ENCODE measurements at regions not wholly inside any gene's neighbourhood (a gene's known extent, or its start where the extent isn't known, plus 50 kb on each side); places are given as distances from the start of the nearest gene placed in this dataset.
"Not testable (repeated sequence)": the region's sequence is repeated elsewhere in the genome, so short reads cannot be mapped to it uniquely, and the experiment has no call there.

DNA sequence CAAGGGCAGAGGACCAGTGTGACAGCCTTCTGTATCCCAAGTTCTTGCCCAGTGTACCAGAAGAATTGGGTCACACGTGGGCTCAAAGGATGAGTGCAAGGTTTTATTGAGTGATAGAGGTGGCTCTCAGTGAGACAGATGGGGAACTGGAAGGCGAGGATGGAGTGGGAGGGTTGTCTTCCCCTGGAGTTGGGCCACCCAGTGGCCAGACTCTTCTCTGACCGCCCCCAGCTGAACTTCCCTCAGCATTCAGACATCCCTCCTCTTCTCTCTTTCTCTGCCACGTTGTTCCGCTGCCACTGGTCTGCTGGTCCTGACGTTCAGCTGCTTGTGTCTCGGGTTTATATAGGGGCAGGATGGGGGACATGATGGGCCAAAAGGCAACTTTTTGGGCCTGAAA, 150.1 kb upstream of the IVNS1ABP start:
- DNase-seq = no peak

DNA sequence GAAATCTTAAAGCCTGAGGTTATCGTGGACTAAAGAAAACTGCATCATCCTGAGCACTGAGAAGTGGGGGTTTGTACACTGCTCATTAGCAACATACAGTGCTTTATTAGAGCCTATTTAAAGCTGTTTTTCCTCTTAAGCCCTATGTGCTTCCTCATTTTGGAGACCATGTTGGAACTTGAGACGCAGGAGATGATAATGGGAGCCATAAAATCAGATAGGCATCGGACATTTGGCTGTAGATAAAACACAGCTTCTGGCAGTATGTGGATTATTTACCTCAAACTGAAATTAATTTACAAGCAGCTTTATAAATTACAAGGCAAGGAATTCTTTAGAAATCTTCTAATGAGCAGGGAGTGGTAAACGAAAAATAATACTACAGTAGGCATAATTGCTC, 147.7 kb upstream of the IVNS1ABP start:
- no peak for DNase-seq

DNA sequence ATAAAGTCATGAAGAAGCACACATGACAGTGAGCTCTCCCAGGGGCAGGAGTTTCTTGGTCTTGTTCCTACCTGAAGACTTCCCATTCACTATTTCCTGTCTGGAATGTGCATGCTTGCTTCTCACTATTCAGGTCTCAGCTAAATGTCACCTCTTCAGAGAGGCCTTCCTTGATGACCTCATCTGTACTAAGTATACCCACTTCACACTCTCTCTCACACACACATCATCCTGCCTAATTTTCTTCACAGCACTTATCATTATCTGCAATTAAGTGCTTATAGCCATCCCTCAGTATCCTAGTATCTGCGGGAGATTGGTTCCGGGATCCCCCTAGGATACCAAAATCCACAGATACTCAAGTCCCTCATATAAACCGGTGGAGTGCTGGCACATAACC, 146.4 kb upstream of the IVNS1ABP start:
- no peak for DNase-seq

DNA sequence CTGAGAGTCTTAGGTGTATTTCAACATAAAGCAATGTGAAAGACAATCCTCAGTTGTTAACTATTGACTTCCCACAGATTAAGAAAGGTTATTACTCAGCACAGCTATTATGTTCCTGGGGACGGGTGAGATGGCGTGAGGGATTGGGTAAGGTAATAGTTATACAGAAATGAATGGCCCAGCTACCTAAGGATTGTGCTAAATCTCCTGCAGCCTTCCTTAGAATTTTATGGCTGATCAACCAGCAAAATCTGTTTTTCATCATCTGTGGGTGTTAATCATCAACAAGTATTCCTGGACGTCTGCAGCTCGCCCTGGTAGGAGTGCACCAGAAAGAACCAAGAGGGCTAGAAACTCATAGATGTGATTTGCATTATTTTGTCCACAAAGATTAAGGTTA, 146.0 kb upstream of the IVNS1ABP start:
- no peak for DNase-seq

DNA sequence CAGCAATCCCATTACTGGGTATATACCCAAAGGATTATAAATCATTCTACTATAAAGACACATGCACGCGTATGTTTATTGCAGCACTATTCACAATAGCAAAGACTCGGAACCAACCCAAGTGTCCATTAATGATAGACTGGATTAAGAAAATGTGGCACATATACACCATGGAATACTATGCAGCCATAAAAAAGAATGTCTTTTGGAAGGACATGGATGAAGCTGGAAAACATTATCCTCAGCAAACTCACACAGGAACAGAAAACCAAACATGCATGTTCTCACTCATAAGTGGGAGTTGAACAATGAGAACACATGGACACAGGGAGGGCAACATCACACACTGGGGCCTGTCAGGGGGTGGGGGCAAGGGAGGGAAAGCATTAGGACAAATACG, 143.7 kb upstream of the IVNS1ABP start:
- not testable (repeated sequence) for DNase-seq

DNA sequence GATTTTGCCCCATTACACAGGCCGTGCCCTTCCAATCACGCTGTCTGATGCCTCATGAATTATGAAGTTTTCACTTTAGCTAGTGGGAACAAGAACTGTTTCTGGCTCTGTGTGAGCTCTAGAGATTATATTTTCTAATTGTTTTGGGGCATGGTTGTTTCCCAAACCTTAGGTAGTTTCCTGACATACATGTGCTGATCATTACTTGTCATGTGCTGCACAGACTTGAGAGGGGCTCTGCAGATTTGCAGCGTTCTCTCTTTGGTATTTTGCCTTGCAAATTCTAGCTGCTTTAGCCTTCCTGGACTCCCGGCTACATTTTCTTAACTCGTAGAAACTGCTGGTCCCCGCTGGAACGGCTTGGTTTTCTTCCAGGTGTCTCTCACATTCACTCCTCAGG, 142.1 kb upstream of the IVNS1ABP start:
- DNase-seq = no peak

DNA sequence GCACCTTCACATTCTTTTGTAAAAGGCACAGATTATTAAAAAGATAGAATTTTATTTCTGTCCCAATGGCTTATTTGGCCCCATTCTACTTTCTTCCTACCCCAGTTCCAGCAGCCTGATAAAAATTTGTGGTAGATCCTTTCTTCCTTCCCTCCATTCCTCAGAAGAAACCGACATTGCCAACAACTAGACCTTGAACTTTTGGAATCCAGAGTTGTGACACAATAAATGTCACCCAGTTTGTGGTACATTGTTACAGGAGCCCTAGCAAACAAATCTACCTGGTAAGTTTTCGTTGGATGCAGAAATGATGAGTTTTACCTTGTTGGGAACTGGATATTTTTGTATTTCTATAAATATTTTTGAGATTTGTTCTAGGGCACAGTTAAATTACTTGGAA, 141.6 kb upstream of the IVNS1ABP start:
- no peak for DNase-seq

DNA sequence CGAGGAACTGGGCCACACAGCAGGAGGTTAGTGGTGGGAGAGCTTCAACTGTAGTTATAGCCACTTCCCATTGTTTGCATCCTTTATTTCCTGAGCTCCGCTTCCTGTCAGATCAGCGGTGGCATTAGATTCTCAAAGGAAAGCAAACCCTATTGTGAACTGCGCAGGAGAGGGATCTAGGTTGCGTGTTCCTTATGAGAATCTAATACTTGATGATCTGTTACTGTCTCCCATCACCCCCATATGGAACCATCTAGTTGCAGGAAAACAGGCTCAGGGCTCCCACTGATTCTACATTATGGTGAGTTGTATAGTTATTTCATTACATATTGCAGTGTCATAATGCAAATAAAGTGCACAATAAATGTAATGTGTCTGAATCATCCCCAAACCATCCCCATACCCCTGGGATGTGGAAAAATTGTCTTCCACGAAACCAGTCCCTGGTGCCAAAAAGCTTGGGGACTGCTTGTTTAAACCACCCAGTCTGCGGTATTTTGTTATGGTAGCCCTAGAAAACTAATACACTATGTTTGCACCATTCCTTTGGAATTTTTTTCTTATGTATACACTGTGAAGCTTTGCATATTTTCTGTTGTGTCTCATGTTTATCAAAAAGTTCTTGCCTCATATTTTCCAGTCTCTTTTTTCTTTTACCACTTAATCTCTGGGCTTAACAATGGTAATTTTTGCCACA, 136.6 kb upstream of the IVNS1ABP start:
- no peak for DNase-seq

DNA sequence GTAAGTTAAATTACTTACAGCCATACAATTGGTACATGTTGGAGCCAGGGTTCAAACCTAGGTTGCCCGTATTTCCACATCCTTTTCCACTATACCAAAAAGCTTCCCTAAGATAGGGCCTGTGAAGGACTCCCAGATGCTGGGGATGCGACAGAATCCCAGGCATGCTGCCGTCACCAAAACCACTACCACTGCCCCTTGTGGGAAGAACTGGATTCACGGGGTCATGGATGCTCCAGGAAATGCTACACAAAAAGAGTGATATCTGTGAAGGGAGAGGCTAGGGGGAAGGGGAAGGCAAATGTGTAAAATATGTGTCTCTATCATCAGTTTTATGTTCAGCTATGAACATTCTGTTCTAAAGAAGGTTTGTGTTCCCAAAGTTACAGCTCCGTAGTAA, 133.9 kb upstream of the IVNS1ABP start:
- DNase-seq = no peak

DNA sequence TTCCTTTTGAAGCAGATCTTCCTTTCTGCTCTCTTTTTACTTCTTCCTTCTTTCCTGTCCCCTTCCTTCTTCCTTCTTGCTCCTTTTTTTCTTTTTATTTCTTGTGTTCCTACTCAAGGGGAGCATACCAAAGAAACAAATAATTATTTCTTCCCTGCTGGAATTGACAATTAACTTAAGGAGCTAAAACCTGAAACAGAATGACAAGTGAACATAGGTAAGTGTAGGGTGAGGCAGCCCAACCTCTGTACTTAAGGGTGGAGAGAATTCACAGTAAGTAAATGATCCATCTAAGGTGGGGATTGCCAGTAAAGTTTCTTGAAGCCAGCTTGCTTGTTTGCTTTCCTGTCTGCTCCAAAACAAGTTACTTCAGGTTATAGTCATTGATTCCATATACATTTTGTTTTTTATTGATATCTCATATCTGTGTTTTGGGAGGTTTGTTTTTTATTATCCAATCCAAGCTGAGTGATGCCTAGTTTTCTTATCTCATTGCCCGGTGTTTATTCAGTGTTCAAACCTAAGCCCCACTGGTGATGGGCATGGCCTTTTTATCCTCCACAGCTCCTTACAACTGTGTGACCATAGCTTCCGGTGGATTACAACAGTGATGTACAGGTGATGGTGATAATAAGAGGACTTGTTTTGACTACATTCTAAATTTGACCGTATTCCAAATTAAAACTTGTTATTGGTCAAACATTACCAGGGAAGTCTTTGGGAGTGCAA, 133.2 kb upstream of the IVNS1ABP start:
- no peak for DNase-seq

DNA sequence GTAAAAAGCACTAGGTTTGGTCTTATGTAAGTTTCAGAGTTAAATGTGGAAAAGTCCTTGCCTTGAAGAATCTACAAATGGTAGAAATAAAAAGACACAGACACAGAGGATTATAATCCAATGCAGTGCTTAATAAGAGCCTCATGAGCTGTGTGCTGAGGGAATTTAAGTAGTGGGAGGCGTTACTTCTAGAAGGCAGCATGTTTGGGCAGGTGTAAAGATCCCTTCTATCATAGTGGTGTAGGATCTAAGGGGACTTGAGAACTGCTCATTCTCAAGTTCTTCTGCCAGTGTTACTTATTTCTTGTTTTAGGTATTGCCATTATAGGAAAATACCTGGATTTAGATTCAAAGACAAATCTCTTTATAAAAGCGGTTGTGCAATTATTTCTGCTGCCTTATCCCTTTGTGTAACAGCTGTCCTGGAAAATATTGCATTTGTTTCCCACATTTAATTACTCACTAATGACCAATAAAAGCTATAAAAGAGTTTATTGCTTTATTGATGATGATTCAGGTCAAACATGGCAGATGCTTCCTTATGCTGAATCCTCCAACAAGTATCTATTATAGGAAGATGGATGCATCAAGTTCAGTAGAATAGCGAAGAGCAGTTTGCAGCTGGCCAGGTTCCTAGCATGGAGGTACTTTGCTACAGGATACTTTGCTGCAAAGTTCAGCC, 132.5 kb upstream of the IVNS1ABP start:
- no peak for DNase-seq

DNA sequence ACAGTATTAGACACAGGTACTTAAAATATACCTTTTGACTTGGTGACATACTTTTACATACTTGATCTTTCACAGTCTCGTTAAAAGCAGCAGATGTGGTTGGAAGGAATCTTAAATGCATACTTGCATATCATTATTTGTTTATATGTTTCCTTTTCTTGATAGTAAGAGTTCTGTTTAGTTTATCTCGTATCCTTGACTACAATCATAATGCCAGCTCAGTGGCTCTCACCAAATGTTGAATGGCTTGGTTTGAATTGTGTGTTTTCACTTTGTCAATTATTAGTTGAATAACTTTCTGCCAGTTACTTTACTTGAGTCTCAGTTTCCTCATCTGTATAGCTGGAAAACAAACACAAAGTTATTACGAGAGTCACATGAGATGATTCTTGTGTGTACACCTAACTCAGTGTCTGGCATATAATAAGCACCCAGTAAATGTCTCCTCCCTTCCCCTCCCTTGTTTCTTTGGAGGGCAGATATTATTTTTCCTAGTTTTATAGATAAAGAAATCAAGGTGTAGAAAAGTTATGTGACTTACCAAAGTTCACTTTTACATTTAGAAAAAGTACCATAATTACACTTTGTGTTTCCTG, 131.6 kb upstream of the IVNS1ABP start:
- DNase-seq = no peak

DNA sequence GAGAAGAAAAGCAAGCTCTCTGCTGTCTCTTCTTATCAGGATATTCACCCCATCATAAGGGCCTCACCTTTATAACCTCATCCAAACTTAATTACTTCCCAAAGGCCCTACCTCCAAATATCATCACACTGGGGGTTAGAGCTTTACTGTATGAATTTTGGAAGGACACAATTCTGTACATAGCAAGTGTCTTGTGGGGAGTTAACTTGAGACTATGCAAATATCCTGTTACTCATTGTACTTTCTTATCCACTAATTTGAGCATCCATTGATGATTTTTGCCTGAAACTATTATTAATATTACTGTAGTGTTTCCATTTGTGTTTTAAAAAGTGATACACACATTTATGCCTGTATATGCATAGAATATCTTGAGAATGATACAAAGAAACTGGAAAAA, 129.1 kb upstream of the IVNS1ABP start:
- DNase-seq = no peak

DNA sequence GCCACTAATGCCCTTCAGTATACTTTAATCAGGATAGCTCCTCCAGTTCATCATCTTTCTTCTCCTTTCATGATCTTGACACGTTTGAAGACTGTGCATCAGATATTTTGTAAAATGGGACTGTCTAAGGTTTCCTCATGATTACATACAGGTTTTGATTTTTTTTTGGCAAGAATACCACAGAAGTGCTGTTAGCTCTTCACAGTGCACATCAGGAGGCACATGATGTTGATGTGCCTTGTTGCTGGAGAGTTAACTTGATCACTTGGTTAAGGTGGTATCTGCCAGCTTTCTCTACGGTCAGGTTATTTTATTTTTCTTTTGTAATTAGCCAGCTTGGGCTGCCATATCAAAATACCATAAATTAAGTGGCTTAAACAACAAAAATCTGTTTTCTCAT, 128.6 kb upstream of the IVNS1ABP start:
- DNase-seq = no peak

DNA sequence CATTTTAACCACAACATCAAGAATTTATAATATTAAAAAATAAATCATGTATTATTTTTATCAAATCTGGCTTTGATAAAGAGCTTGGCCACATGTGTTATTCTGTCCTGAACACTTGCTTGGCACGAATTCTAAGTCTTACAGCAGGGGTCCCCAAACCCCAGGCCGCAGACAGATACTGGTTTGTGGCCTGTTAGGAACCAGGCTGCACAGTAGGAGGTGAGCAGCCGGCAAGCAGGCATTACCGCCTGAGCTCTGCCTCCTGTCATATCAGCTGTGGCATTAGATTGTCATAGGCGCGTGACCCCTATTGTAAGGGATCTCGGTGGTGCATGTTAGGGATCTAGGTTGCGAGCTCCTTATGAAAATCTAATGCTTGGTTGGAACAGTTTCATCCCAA, 127.6 kb upstream of the IVNS1ABP start:
- no peak for DNase-seq

DNA sequence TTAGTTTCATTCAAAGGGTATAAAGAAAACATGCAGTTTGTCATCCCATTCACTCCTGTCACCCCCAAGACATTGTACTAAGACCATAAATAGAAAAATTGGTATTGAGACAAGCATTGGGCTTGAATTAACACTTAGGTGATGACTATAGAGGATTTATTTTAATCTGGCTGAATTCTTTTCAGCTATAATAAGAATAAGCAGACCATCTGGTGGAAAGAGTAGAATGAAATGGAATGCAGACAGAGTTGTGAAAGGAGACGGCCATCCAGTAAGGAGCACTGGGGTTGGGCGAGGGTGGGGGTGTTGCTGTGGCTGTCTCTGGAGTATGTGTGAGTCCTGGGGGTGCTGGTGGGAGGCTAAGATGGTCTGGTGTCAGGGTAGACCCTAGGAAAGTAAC, 125.0 kb upstream of the IVNS1ABP start:
- DNase-seq = peak; percentile 14

DNA sequence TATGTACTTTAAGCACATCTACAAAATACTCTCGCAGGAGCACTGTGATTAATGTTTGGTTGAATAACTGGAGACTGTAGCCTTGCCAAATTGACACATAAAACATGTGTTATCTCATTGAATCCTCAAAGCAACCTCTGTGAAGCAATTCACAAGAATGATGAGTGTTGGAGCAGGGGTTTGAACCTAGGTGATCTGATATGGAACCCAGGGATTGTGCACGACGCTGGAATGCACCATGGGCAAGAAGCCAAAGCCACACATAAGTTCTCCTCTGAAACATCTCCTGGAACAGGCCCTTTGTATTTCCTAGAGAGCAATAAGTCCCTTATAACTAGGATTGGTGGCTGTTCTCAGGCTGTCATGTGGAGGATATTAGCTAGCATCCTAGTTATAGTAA, 124.6 kb upstream of the IVNS1ABP start:
- peak; percentile 12 for DNase-seq

DNA sequence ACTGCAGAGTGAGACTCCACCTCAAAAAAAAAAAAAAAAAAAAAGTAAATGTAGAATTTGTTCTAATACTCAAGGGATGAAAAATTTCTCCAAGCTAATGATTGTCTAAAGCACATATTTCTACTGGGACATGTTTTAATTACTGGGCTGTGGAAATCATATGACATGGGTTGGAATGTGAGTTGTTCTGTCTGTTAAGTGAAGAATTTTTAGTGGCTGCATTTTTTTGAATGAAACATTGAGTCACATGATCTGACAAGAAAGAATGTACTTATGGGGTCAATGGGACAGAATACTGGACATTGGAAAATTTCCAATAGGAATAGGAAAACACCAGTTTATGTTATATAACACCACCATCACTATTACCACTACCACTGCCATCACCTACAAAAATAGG, 123.8 kb upstream of the IVNS1ABP start:
- no peak for DNase-seq

DNA sequence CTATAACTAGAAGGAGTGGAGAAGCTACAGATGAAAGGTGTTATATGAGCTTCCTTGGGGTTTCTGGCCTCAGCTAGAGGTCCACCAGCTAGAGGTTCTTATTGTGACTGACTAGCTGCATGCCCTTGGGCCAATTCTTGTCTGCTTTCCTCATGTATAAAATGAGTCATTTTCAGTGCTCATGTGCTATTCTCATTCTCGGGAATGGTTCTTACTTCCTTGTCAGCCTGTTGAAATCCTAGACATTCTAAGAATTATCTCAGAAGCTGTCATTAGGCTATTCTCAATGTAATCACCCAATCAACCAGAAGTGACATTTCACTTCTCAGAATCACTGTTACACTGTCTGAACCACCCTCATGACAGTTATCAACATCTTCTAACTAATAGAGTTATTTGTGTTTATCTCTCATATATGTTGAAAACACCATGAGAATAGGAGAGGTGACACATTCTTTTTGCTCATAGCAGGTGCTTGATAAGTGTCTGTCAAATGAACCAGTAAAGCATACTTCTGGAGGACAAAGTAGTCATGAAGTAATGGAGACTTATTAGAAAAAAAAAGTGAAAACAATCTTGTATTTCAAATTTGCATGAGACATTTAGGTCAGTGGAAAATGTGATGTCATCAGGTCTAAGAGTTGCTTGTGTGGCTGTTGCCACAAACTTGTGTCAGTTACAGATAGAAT, 122.8 kb upstream of the IVNS1ABP start:
- DNase-seq = peak; percentile 6

DNA sequence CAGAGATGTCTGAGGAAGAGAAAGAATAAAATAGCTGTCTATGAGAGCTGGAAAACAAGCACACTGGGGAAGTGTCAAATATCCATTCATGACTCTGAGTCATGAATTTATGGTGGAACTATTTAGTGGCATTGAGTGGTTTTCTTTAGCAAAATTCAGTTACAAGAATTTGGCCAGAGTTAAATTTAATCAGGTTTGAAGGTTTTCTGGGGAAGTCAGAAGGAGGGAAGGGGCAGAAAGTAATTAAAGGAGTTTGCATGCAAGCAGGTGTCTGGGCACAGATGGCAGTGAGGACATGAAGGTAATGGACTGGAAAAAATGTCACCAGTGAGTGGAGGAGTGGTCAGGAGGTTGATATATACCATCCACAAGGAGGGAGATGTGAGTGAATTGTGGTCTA, 121.9 kb upstream of the IVNS1ABP start:
- no peak for DNase-seq

DNA sequence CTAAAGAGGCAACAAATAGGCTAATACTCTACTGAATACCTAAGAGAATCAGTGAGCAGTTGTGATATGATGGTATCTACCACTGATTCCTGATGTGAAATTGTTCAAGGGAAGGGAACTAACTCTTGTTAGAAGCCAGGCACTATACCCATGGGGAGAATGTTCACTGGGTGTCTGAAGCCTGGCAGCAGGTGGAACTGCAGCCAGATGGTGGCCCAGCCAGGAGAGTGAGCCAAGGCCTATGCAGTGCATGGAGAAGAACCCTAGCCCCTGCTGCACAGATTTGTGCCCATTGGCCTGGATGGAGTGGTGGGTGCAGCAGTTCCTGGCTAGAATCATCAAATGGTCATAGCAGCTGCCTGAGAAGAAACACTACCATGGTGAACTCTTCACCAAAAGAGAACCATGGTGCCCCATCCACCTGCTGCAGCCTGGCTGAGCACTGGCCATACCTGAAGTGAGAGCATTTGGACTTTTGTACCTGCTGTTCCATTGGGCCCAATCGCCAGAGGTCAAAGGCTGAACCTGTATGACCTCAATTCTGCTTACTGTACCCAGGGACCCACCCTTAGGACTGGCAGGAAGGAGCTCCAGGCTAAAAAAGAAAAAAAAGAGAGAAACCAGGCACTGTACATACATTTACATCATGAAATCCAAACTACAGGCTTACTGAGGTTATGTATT, 118.8 kb upstream of the IVNS1ABP start:
- no peak for DNase-seq

DNA sequence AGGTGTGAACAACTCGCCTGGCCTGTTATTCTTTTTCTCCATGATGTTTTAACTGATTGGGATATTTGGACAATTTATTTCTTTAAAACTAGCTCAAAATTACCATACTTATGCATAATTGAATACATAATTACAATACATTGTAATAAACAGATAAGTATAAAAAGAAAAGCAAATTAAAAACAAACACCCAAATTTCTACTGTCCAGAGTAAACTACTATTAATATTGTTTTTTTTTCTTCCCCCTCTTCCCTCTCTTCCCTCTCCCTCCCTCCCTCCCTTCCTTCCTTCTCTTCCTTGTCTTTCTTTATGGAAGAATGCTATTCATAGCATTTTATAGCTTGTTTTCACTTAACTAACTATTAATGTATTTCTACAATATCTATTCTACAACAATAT, 117.7 kb upstream of the IVNS1ABP start:
- no peak for DNase-seq
